CD4-positive, alpha-beta memory T cell (primary cell): ENCODE measurements at regions not wholly inside any gene's neighbourhood (a gene's known extent, or its start where the extent isn't known, plus 50 kb on each side); places are given as distances from the start of the nearest gene placed in this dataset.

Experiments used
- CTCF ChIA-PET: fragments of 350-600 bp; sonication (Branson Sonifier 250); formaldehyde crosslinking; loops from one replicate; lab custom pipeline; 2021; ENCODE audit warnings: inconsistent platforms; ENCODE audit not compliant: partially characterized antibody; lab: Charles Lee
- POLR2A ChIA-PET: fragments of 350-600 bp; sonication (Branson Sonifier 250); formaldehyde crosslinking; loops from one replicate; lab custom pipeline; 2021; ENCODE audit not compliant: partially characterized antibody; lab: Charles Lee
- DNase-seq, 5 donors: peaks; one replicate each; pipeline versions ENCODE4 v3.0.0 to v3.0.0-alpha.2; 2020 to 2022; ENCODE audit warnings: mixed read lengths in 1 of 5
- H3K27ac ChIP-seq: one replicate; pipeline ENCODE4 v1.7.0; 2013; ENCODE audit warnings: low read depth, low read length
- H3K27me3 ChIP-seq: 2 replicates; pipeline ENCODE4 v1.7.0; 2013; ENCODE audit warnings: mild to moderate bottlenecking, low read length, moderate library complexity; ENCODE audit not compliant: insufficient read depth
- H3K36me3 ChIP-seq: 2 replicates; pipeline ENCODE4 v1.7.0; 2013; ENCODE audit warnings: mild to moderate bottlenecking, low read length, moderate library complexity; ENCODE audit not compliant: insufficient read depth
- H3K4me1 ChIP-seq: 2 replicates; pipeline ENCODE4 v1.7.0; 2013; ENCODE audit warnings: mild to moderate bottlenecking, low read length, moderate library complexity; ENCODE audit not compliant: insufficient read depth
- H3K4me3 ChIP-seq, 2 donors: one replicate each; pipeline ENCODE4 v1.7.0; 2013; ENCODE audit warnings: low read length in 2 of 2, mild to moderate bottlenecking in 1 of 2
- H3K9me3 ChIP-seq, 2 donors: one replicate each; pipeline ENCODE4 v1.7.0; 2013; ENCODE audit warnings: low read length in 2 of 2, control low read depth in 1 of 2; ENCODE audit not compliant: control insufficient read depth in 1 of 2
- H3K27ac Mint-ChIP-seq, 7 donors: one replicate each; pipeline ENCODE4 v1.8.0; 2020 to 2021; ENCODE audit warnings: mixed read lengths in 7 of 7, mild to moderate bottlenecking in 6 of 7, inconsistent platforms in 3 of 7, moderate library complexity in 3 of 7
- H3K27me3 Mint-ChIP-seq, 2 donors: one replicate each; pipeline ENCODE4 v1.8.0; 2020 to 2021; ENCODE audit warnings: mixed read lengths in 2 of 2
- H3K36me3 Mint-ChIP-seq, 2 donors: one replicate each; pipeline ENCODE4 v1.8.0; 2020 to 2021; ENCODE audit warnings: mixed read lengths in 2 of 2, inconsistent platforms in 1 of 2, mild to moderate bottlenecking in 1 of 2
- H3K4me1 Mint-ChIP-seq, 4 donors: one replicate each; pipeline ENCODE4 v1.8.0; 2020 to 2021; ENCODE audit warnings: mixed read lengths in 4 of 4, mild to moderate bottlenecking in 1 of 4
- H3K4me3 Mint-ChIP-seq, 8 donors: one replicate each; pipeline ENCODE4 v1.8.0; 2020 to 2021; ENCODE audit warnings: mixed read lengths in 8 of 8, mild to moderate bottlenecking in 7 of 8, moderate library complexity in 6 of 8, inconsistent platforms in 3 of 8
- H3K9me3 Mint-ChIP-seq, 8 donors: one replicate each; pipeline ENCODE4 v1.8.0; 2020 to 2021; ENCODE audit warnings: mixed read lengths in 8 of 8, mild to moderate bottlenecking in 5 of 8, inconsistent platforms in 3 of 8, moderate library complexity in 1 of 8
- intact Hi-C: fragments of 100-400 bp; cut with micrococcal nuclease; formaldehyde crosslinking; loops from one replicate; pipeline ENCODE4 v1.15.1; 2023

- Mint-ChIP-seq H3K9me3 (peaks cover 0 to 1% (median 0%) of the 10 kb centered on the region in 8 donors), H3K27ac (no peak overlapping the region), H3K4me3 (no peak overlapping the region), H3K4me1 (no peaks in the 10 kb centered on the region), H3K36me3 (no peaks in the 10 kb centered on the region), H3K27me3 (peaks cover 22 to 32% of the 10 kb centered on the region in 2 donors)
- intact Hi-C loops = no loop called here
- POLR2A ChIA-PET = no interaction called here
- no peaks in the 10 kb centered on the region for H3K4me1 ChIP-seq
- no peaks in the 10 kb centered on the region for H3K36me3 ChIP-seq
- CTCF ChIA-PET = no interaction called here
- H3K9me3 ChIP-seq = no peaks in the 10 kb centered on the region
- H3K27me3 ChIP-seq = no peaks in the 10 kb centered on the region
- DNase-seq = no peak
- H3K27ac ChIP-seq = no peak overlapping the region
- no peak overlapping the region for H3K4me3 ChIP-seq
These were observed 96.8 kb upstream of the ARL4C start for GRCh38 chr2:234593636-234594035.

GRCh38 chr2:234592541-234592940, 95.7 kb upstream of the ARL4C start:
- Mint-ChIP-seq H3K4me1 (no peaks in the 10 kb centered on the region), H3K4me3 (no peak overlapping the region), H3K27me3 (peaks cover 23 to 34% of the 10 kb centered on the region in 2 donors), H3K27ac (no peak overlapping the region), H3K36me3 (no peaks in the 10 kb centered on the region), H3K9me3 (peaks cover 0 to 1% (median 0%) of the 10 kb centered on the region in 8 donors)
- ChIA-PET POLR2A (no interaction called here), CTCF (interaction anchor here (1.1 kb wide), 1 partner anchor 19 kb away, joined by 3 read pairs; no protein-coding TSS in a partner anchor)
- H3K36me3 ChIP-seq = no peaks in the 10 kb centered on the region
- H3K4me1 ChIP-seq = no peaks in the 10 kb centered on the region
- no peaks in the 10 kb centered on the region for H3K9me3 ChIP-seq
- no peak for DNase-seq
- no peak overlapping the region for H3K4me3 ChIP-seq
- no peak overlapping the region for H3K27ac ChIP-seq
- intact Hi-C loops = no loop called here
- H3K27me3 ChIP-seq = no peaks in the 10 kb centered on the region

GRCh38 chr2:234590076-234590475, 93.2 kb upstream of the ARL4C start:
- no peaks in the 10 kb centered on the region for H3K9me3 ChIP-seq
- ChIA-PET POLR2A (no interaction called here), CTCF (no interaction called here)
- H3K4me1 Mint-ChIP-seq = no peaks in the 10 kb centered on the region
- no peaks in the 10 kb centered on the region for H3K36me3 Mint-ChIP-seq
- intact Hi-C loops = no loop called here
- peaks cover 0 to 1% (median 0%) of the 10 kb centered on the region in 8 donors for H3K9me3 Mint-ChIP-seq
- no peaks in the 10 kb centered on the region for H3K4me1 ChIP-seq
- no peak for DNase-seq
- H3K27me3 ChIP-seq = no peaks in the 10 kb centered on the region
- no peak overlapping the region for H3K4me3 ChIP-seq
- H3K36me3 ChIP-seq = no peaks in the 10 kb centered on the region
- H3K27ac ChIP-seq = no peak overlapping the region
- H3K27ac Mint-ChIP-seq = no peak overlapping the region
- H3K4me3 Mint-ChIP-seq = no peak overlapping the region
- H3K27me3 Mint-ChIP-seq = peaks cover 16 to 29% of the 10 kb centered on the region in 2 donors

- intact Hi-C loops = no loop called here
- no peak overlapping the region for H3K4me3 Mint-ChIP-seq
- CTCF ChIA-PET = no interaction called here
These were observed 91.2 kb upstream of the ARL4C start for GRCh38 chr2:234588054-234588430.

GRCh38 chr2:234587341-234588053, 90.6 kb upstream of the ARL4C start:
- no peaks in the 10 kb centered on the region for H3K9me3 ChIP-seq
- no peak for DNase-seq
- Mint-ChIP-seq H3K27ac (no peak overlapping the region), H3K4me3 (no peak overlapping the region), H3K4me1 (no peaks in the 10 kb centered on the region), H3K9me3 (no peaks in the 10 kb centered on the region), H3K36me3 (no peaks in the 10 kb centered on the region), H3K27me3 (peaks cover 26 to 31% of the 10 kb centered on the region in 2 donors)
- intact Hi-C loops = no loop called here
- H3K27ac ChIP-seq = no peak overlapping the region
- POLR2A ChIA-PET = no interaction called here
- H3K4me3 ChIP-seq = no peak overlapping the region
- H3K36me3 ChIP-seq = no peaks in the 10 kb centered on the region
- no peaks in the 10 kb centered on the region for H3K4me1 ChIP-seq
- H3K27me3 ChIP-seq = no peaks in the 10 kb centered on the region
- CTCF ChIA-PET = no interaction called here

More at GRCh38 chr2:234588054-234588430, 91.2 kb upstream of the ARL4C start:
- H3K27me3 ChIP-seq = no peaks in the 10 kb centered on the region
- H3K9me3 ChIP-seq = no peaks in the 10 kb centered on the region
- H3K4me1 ChIP-seq = no peaks in the 10 kb centered on the region
- H3K9me3 Mint-ChIP-seq = peaks cover 0 to 1% (median 0%) of the 10 kb centered on the region in 8 donors
- H3K36me3 Mint-ChIP-seq = no peaks in the 10 kb centered on the region
- H3K27ac ChIP-seq = no peak overlapping the region
- DNase-seq = no peak
- H3K4me3 ChIP-seq = no peak overlapping the region
- peaks cover 24 to 31% of the 10 kb centered on the region in 2 donors for H3K27me3 Mint-ChIP-seq
- H3K36me3 ChIP-seq = no peaks in the 10 kb centered on the region
- H3K27ac Mint-ChIP-seq = no peak overlapping the region
- POLR2A ChIA-PET = no interaction called here
- no peaks in the 10 kb centered on the region for H3K4me1 Mint-ChIP-seq

GRCh38 chr2:234583331-234583730, 86.5 kb upstream of the ARL4C start:
- H3K27ac Mint-ChIP-seq = no peak overlapping the region
- peaks cover 14 to 15% of the 10 kb centered on the region in 2 donors for H3K27me3 Mint-ChIP-seq
- ChIA-PET POLR2A (no interaction called here), CTCF (no interaction called here)
- Histone ChIP-seq H3K9me3 (no peaks in the 10 kb centered on the region), H3K27me3 (no peaks in the 10 kb centered on the region), H3K36me3 (no peaks in the 10 kb centered on the region), H3K4me1 (no peaks in the 10 kb centered on the region), H3K27ac (no peak overlapping the region), H3K4me3 (no peak overlapping the region)
- intact Hi-C loops = no loop called here
- DNase-seq = no peak
- H3K4me3 Mint-ChIP-seq = no peak overlapping the region
- H3K36me3 Mint-ChIP-seq = no peaks in the 10 kb centered on the region
- H3K4me1 Mint-ChIP-seq = peaks cover 0 to 1% (median 0%) of the 10 kb centered on the region in 4 donors
- H3K9me3 Mint-ChIP-seq = no peaks in the 10 kb centered on the region

GRCh38 chr2:234580686-234581085, 83.8 kb upstream of the ARL4C start:
- no peak overlapping the region for H3K27ac ChIP-seq
- Mint-ChIP-seq H3K9me3 (no peaks in the 10 kb centered on the region), H3K36me3 (no peaks in the 10 kb centered on the region), H3K27me3 (peaks cover 11 to 14% of the 10 kb centered on the region in 2 donors), H3K4me3 (no peak overlapping the region), H3K27ac (no peak overlapping the region), H3K4me1 (peaks cover 0 to 1% (median 0%) of the 10 kb centered on the region in 4 donors)
- ChIA-PET CTCF (no interaction called here), POLR2A (no interaction called here)
- intact Hi-C loops = no loop called here
- no peaks in the 10 kb centered on the region for H3K4me1 ChIP-seq
- H3K36me3 ChIP-seq = no peaks in the 10 kb centered on the region
- no peak for DNase-seq
- no peak overlapping the region for H3K4me3 ChIP-seq
- no peaks in the 10 kb centered on the region for H3K27me3 ChIP-seq
- no peaks in the 10 kb centered on the region for H3K9me3 ChIP-seq
